Stimulated activated CD4-positive, alpha-beta T cell treated with anti-CD3 and anti-CD28 coated beads, Interleukin-15, amount 100 ng/mL, for 24 hours (primary cell): ENCODE measurements at regions not wholly inside any gene's neighbourhood (a gene's known extent, or its start where the extent isn't known, plus 50 kb on each side); places are given as distances from the start of the nearest gene placed in this dataset.
A peak's percentile ranks its signal among the peaks of the same experiment; 100 is the strongest.
"Not testable (repeated sequence)": the region's sequence is repeated elsewhere in the genome, so short reads cannot be mapped to it uniquely, and the experiment has no call there.

Experiments
- DNase-seq: peaks from one replicate; pipeline ENCODE4 v3.0.0-alpha.2; 2020

DNA sequence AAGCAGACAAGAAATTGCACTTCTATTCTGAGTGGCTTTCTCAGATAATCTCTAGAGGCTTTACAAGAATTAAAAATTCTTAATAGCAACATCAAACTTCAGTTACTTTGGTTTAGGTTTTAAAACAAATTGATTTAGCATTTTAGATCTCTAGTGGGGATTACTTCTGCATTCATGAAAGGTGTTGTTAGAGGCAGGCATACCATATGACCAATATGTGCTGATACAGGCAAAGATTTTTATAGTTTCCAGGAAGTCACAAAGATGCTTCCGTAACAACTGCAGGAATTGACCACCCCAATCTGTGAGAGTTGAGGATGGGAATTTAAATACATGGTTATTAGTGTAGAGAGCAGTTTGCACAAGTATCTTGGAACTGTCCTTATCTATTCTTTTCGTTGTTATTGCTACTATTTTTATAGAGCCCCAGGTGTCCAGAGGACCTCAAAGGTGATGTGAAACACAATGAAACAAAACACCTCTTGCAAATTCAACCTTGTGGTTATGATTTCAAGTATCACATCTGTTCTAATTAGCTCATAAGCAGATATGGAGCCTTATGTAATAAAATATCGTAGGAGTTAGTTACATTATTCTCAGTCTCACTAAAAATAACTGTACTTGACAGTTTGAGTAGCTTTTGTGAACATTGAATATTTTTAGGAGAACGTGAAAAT, 512.7 kb upstream of the ADGRL4 start:
- no peak for DNase-seq

DNA sequence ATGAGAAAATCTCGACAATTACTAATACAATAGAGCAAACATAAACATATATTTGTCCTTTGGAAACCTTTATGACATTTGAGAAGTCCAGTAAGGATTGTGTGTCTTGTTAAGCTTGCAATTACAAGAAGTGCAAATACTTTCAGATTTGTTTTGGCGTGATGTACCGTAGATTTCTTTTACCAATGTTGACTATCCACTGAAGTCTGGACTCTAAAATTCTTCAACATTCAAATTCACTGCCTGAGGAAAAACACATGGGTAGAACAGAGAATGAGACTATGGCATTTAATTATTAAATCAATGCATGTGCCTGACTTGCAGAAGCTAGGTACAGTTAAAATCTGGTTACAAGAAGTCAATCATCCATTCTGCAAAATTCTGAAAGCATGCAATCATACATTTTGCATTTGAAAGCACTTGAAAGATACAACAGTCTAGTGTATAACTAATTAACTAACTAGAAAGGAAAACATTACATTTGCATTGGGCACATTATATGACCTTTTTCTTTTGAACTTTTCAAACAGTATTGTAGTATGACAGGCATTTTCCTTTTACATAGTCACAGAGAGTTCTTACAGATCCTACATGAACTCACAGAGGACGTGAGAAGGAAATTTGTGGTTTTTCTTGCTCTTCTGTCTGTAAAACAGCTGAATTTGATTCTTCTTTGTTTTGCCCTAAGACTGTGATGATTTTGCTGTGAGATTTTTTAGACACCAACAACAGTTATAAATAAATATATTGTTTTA, 511.1 kb upstream of the ADGRL4 start:
- DNase-seq, result no peak

- DNase-seq, result no peak
Observed at GRCh38 chr1:79507770-79508169, 501.2 kb upstream of the ADGRL4 start.

DNA sequence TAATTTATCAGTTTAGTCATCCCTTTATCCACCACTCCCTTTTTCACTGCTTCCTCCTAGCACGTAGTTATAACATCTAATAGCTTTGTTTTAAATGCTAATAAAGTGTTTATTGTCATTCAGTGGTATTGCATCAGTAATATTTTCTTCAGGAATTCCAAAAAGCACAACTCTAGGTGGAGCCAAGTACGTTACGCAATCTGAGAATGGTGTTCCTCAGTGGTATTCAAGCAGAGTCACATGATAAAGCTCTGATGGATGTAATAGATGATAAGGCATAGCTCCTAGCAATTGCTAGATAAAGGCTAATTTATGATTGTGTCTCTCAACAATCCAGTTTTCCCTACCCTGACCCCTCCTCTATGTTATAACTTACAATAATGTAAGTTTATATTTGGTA, 494.6 kb upstream of the ADGRL4 start:
- DNase-seq, result no peak

- DNase-seq, result no peak
Observed at GRCh38 chr1:79499541-79499940, 493.0 kb upstream of the ADGRL4 start.

DNA sequence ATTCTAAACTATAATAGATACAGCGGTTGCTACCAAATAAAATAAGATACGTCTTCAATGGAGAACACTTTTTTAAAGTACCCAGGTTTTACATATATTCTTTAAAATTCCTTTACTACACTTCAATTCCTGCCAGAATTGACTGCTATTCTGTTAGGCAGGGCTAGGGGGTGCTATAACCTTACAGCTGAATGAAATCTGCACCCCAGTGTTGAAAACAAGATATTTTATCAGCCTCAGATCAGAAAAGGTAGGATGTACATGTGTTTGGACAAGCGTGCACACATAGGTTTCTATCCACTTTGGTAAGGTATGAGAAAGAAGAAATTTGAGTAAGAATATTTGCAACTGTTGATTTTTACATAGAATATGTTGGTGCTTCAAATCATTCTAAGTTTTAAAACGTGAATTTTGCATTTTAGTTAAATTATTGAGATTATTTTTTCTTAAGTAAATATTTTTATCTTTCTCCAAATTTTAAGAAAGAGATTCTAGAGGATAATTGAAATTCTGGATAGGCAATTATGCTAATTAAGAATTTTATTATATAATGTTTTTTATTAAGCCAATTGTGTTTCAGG, 490.8 kb upstream of the ADGRL4 start:
- DNase-seq, result peak; percentile 1

DNA sequence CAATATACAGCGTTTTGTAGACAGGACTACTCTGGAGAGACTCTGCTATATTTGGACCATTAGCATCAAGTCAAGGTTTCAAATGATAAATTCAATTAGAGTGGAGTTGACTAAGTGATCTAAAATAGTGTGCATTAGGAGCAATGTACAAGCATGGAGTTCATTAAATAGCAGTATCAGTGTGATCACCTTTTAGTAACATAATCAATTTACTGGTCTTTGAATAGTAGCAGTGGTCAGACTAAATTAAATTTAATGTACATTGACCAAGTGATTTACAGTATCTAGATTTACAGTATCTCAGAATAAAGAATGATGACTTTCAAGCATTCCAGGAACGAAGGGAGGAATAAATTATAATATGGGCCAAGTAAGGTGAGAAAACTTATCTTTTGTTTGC, 489.6 kb upstream of the ADGRL4 start:
- no peak for DNase-seq

DNA sequence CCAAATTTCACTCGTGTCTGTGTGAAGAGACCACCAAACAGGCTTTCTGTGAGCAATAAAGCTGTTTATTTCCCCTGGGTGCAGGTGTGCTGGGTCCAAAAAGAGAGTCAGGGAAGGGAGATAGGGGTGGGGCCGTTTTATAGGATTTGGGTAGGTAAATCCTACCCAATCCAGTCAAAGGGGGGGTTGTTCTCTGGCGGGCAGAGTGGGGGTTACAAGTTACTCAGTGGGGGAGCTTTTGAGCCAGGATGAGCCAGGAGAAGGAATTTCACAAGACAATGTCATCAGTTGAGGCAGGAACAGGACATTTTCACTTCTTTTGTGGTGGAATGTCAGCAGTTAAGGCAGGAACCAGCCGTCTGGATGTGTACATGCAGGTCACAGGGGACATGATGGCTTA, 487.2 kb upstream of the ADGRL4 start:
- DNase-seq, result not testable (repeated sequence)

DNA sequence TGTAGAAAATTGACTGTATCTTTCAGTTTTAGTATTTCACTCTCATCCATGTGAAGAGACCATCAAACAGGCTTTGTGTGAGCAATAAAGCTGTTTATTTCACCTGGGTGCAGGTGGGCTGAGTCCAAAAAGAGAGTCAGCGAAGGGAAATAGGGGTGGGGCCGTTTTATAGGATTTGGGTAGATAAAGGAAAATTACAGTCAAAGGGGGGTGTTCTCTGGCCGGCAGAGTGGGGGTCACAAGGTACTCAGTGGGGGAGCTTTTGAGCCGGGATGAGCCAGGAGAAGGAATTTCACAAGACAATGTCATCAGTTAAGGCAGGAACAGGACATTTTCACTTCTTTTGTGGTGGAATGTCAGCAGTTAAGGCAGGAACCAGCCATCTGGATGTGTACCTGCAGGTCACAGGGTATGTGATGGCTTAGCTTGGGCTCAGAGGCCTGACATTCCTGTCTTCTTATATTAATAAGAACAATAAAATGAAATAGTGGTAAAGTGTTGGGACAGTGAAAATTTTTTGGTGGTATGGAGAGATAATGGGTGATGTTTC, 482.1 kb upstream of the ADGRL4 start:
- DNase-seq, result not testable (repeated sequence)

- no peak for DNase-seq
Observed at GRCh38 chr1:79478728-79479373, 472.3 kb upstream of the ADGRL4 start.

DNA sequence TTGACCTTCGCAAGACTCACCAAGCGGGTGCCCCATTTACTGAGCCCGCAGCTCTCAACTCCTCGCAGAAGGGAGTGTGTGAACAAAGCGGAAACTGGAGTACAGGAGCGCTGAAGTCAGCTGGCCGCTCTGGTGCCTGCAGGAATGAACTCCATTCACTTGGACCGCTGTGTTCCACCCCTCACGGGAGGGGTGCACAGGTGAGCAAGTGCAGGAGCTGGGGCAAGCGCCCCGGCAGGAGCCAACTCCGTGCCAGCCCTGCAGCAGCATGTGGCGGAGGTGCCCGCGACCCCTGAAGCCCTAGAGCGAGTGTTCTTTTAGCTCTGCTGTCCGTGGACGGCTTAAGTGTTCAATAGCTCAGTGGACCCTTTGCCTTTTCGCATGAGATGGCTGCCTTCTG, 471.6 kb upstream of the ADGRL4 start:
- DNase-seq, result no peak

- DNase-seq, result no peak
Observed at GRCh38 chr1:79472067-79472656, 465.6 kb upstream of the ADGRL4 start.

DNA sequence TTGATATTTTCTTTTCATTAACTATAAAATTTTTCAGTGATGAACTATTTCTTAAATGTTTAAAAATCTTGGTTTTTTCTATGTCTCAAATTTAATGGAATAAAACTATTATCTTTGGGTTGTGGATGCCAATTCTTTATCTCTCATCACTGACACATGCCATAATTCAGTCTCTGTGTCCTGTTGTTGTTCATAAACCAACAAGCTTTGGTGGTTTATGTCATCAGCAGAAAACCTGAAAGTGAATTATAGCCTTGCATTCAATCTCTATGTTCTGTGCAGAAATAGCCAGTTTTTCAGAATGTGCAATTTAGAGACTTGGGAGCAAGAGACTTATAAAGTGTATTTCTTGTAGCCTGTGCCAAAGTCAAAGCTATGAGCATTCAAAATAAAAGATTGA, 462.6 kb upstream of the ADGRL4 start:
- DNase-seq, result no peak

GRCh38 chr1:79460773-79461436, 454.4 kb upstream of the ADGRL4 start:
- no peak for DNase-seq

DNA sequence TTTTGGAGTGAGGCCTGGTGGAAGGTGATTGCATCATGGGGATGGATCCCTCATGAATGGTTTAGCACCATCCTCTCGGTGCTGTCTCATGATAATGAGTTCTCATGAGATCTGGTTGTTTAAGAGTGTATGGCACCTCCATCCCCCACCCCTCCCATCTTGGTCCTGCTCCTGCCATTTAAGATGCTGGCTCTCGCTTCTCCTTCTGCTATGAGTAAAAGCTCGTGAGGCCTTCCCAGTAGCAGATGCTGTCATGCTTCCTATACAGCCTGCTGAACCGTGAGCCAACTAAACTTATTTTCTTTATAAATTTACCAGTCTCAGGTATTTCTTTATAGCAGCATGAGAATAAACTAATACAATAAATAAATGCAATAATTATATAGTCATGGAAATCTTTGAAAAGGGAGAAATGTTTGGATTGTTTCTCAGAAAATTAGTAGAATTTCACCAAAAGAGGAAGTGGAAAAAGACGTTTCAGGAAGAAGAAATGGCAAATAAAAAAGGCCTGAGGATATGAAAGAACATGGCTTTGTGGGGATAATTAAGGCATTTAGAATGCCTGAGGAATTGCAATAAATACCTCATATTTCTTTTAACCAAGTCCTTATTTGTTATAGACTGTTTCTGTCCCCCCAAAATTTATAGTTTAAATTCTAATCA, 451.2 kb upstream of the ADGRL4 start:
- no peak for DNase-seq

GRCh38 chr1:79448426-79448825, 441.9 kb upstream of the ADGRL4 start:
- no peak for DNase-seq

DNA sequence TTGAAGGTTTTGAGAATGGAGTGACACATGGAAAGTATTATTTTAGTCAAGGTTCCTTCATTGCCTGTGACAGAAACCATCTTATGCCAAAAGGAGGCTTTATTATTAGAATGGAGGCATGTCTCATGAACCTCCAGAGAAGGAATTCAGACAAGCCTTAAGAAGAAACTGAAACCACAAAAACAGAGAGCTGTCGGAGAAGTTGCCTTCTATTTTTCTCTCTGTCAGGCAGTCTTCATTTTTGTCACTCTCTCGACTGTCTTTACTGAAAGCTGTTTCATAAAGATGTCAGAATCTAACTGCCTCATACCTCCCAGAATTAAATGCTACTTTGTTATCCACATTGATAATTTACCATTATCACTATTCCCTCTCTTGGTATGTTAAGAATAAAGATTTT, 434.7 kb upstream of the ADGRL4 start:
- DNase-seq, result no peak

DNA sequence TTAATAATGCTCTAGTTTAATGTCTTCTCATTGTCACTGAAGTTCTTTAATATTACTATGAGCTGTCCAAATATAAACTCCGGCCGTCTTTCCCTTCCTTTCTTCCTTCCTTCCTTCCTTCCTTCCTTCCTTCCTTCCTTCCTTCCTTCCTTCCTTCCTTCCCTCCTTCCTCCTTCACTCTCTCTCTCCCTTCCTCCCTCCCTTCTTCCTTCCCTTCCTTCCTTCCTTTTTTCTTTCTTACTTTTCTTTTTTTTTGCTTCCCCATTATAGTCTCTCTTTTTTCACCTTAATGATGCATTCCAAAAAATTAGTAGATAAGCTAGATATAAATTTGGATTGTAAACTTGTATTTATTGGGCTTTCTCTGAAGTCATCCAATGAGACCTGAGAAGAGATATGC, 431.0 kb upstream of the ADGRL4 start:
- DNase-seq, result no peak

DNA sequence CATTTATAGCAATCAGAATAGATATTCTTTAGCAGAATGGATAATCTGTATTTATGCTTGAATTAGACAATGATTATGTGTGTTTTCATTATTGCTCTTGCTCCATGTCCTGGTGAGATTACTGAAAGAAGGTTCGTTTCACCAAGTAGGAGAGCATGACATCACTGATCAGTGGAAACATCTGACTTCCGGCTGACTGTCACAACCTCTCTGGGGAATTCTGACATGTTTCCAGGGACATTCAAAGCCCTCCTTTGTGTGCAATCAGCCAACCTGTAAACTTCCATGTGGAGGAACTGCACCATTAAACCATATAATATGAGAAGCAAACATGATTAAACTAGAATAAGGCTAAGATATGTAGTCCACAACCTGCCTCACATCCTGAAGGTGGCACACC, 424.8 kb upstream of the ADGRL4 start:
- no peak for DNase-seq

DNA sequence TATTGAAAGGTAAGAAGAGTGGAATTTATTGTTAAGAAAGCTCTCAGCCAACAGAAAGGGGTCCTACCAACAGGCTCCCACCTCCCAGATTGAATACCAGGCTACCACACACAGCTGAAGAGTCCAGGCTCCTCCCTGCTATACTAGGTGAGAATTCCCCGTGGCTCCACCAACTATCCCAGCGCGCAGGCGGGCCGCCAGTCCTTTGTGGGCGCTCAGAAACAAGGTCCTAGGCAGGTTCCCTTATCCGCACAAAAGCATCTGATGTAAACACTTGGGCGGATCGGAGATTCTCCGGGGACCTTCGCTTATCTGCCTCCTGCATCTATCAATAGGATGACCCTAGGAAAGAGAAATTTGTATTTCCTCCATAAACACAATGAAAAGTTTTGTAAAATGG, 423.9 kb upstream of the ADGRL4 start:
- no peak for DNase-seq

DNA sequence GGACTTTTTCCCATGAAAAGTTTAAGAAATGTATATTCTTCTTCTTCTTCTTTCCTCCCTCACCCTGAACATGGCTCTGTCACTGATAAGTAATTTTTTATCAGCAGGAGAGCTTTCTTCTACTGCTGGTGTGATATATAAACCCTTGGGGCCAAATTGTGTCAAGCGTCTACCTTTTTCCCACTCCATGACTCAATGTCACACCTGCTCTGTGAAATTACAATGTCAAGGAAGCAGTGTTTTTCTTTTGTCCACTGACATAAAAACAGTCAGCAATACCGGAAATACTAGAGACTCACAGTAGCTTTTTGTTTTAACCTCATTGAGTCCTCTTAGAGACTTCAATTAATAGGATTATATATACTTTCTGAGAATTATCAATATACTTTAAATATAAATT, 416.2 kb upstream of the ADGRL4 start:
- DNase-seq, result no peak

- no peak for DNase-seq
Observed at GRCh38 chr1:79398501-79398900, 392.0 kb upstream of the ADGRL4 start.
